Esophagus (tissue), 2 donors: ENCODE measurements at regions not wholly inside any gene's neighbourhood (a gene's known extent, or its start where the extent isn't known, plus 50 kb on each side); places are given as distances from the start of the nearest gene placed in this dataset.
"Not testable (repeated sequence)": the region's sequence is repeated elsewhere in the genome, so short reads cannot be mapped to it uniquely, and the experiment has no call there.

Source experiments
- H3K27ac ChIP-seq, 2 donors: one replicate each; pipeline ENCODE4 v1.5.1; 2013; ENCODE audit warnings: low read depth in 2 of 2, mild to moderate bottlenecking in 2 of 2, inconsistent platforms in 1 of 2, low read length in 1 of 2, moderate library complexity in 1 of 2
- H3K27me3 ChIP-seq, 2 donors: one replicate each; pipeline ENCODE4 v1.6.1; 2013; ENCODE audit warnings: low read length in 2 of 2, control low read depth in 1 of 2, mild to moderate bottlenecking in 1 of 2; ENCODE audit not compliant: insufficient read depth in 2 of 2, control insufficient read depth in 1 of 2
- H3K36me3 ChIP-seq, 2 donors: one replicate each; pipeline ENCODE4 v1.6.1; 2013; ENCODE audit warnings: low read length in 1 of 2; ENCODE audit not compliant: control insufficient read depth in 2 of 2, insufficient read depth in 2 of 2
- H3K4me1 ChIP-seq, 2 donors: one replicate each; pipeline ENCODE4 v1.6.1; 2013; ENCODE audit warnings: low read length in 1 of 2; ENCODE audit not compliant: control insufficient read depth in 2 of 2, insufficient read depth in 2 of 2
- H3K4me3 ChIP-seq, 2 donors: one replicate each; pipeline ENCODE4 v1.5.1; 2013; ENCODE audit warnings: low read length in 2 of 2, mild to moderate bottlenecking in 2 of 2, low read depth in 1 of 2, moderate library complexity in 1 of 2
- H3K9me3 ChIP-seq, 2 donors: one replicate each; pipeline ENCODE4 v1.6.1; 2013; ENCODE audit warnings: mild to moderate bottlenecking in 2 of 2, low read depth in 1 of 2, low read length in 1 of 2, moderate library complexity in 1 of 2; ENCODE audit not compliant: control insufficient read depth in 2 of 2, insufficient read depth in 1 of 2
- WGBS, 2 donors: extraction: QIAGEN DNeasy Blood & Tissue Kit; methylation state at CpG; one replicate each; pipeline ENCODE4 v1.1.7; 2013; 5-methylcytosine and 5-hydroxymethylcytosine counted together
- donor health status: healthy with polysubstance abuse.
- donor health status: Bipolar disorder and iron deficiency.

- not testable (repeated sequence) for H3K36me3 ChIP-seq, H3K4me1 ChIP-seq, H3K9me3 ChIP-seq, H3K4me3 ChIP-seq, H3K27ac ChIP-seq, H3K27me3 ChIP-seq
- WGBS, 2 donors = 79 to 84% methylated on average over 15 to 16 of the region's 16 CpGs
Observed at GRCh38 chr2:89786642-89787041, 1095.2 kb downstream of the RPIA start.

GRCh38 chr2:89795530-89795929 is 1104.1 kb downstream of the RPIA start:
- H3K27ac ChIP-seq, H3K9me3 ChIP-seq, H3K27me3 ChIP-seq, H3K36me3 ChIP-seq, H3K4me3 ChIP-seq, H3K4me1 ChIP-seq: not testable (repeated sequence)
- WGBS, 2 donors = 85 to 88% methylated on average over 17 of the region's 17 CpGs

GRCh38 chr2:89797320-89798038 is 1106.0 kb downstream of the RPIA start:
- no peaks in the 10 kb centered on the region for H3K4me1 ChIP-seq
- H3K4me3 ChIP-seq = no peak overlapping the region
- H3K27ac ChIP-seq = no peak overlapping the region
- H3K9me3 ChIP-seq = no peaks in the 10 kb centered on the region
- WGBS, 2 donors = 75 to 78% methylated on average over 15 of the region's 15 CpGs
- no peaks in the 10 kb centered on the region for H3K27me3 ChIP-seq
- no peaks in the 10 kb centered on the region for H3K36me3 ChIP-seq

GRCh38 chr2:89801207-89801606 is 1109.7 kb downstream of the RPIA start:
- H3K9me3 ChIP-seq, H3K27me3 ChIP-seq, H3K4me3 ChIP-seq, H3K27ac ChIP-seq, H3K36me3 ChIP-seq, H3K4me1 ChIP-seq: not testable (repeated sequence)
- 76 to 79% methylated on average over 18 of the region's 18 CpGs for WGBS, 2 donors

- not testable (repeated sequence) for H3K27me3 ChIP-seq, H3K4me1 ChIP-seq, H3K9me3 ChIP-seq, H3K36me3 ChIP-seq, H3K27ac ChIP-seq, H3K4me3 ChIP-seq
- 76 to 83% methylated on average over 14 of the region's 14 CpGs for WGBS, 2 donors
Observed at GRCh38 chr2:89806363-89806762, 1114.9 kb downstream of the RPIA start.

GRCh38 chr2:89811295-89811694 is 1119.8 kb downstream of the RPIA start:
- no peak overlapping the region for H3K4me3 ChIP-seq
- no peaks in the 10 kb centered on the region for H3K4me1 ChIP-seq
- H3K27me3 ChIP-seq = no peaks in the 10 kb centered on the region
- H3K9me3 ChIP-seq = peaks cover 0 to 2% of the 10 kb centered on the region in 2 donors
- whole genome bisulfite sequencing, 2 donors = 73 to 76% methylated on average over 11 of the region's 11 CpGs
- H3K36me3 ChIP-seq = no peaks in the 10 kb centered on the region
- no peak overlapping the region for H3K27ac ChIP-seq

GRCh38 chr2:89811910-89812309 is 1120.4 kb downstream of the RPIA start:
- WGBS, 2 donors = 74 to 80% methylated on average over 14 of the region's 14 CpGs
- not testable (repeated sequence) for H3K4me1 ChIP-seq, H3K4me3 ChIP-seq, H3K36me3 ChIP-seq, H3K27ac ChIP-seq, H3K9me3 ChIP-seq, H3K27me3 ChIP-seq

GRCh38 chr2:89814359-89814758 is 1122.9 kb downstream of the RPIA start:
- WGBS, 2 donors = 86% methylated on average over 16 of the region's 16 CpGs
- not testable (repeated sequence) for H3K27me3 ChIP-seq, H3K27ac ChIP-seq, H3K4me3 ChIP-seq, H3K36me3 ChIP-seq, H3K4me1 ChIP-seq
- H3K9me3 ChIP-seq = peaks cover 0 to 11% of the 10 kb centered on the region in 2 donors

GRCh38 chr2:89818873-89819272 is 1127.4 kb downstream of the RPIA start:
- Histone ChIP-seq H3K4me3 (no peak overlapping the region), H3K27ac (no peak overlapping the region), H3K36me3 (no peaks in the 10 kb centered on the region), H3K9me3 (peaks cover 0 to 9% of the 10 kb centered on the region in 2 donors), H3K27me3 (no peaks in the 10 kb centered on the region), H3K4me1 (no peaks in the 10 kb centered on the region)
- 82% methylated on average over 12 of the region's 12 CpGs for WGBS, 2 donors

- Histone ChIP-seq H3K4me1 (no peaks in the 10 kb centered on the region), H3K27me3 (no peaks in the 10 kb centered on the region), H3K27ac (no peak overlapping the region), H3K9me3 (peaks cover 0 to 9% of the 10 kb centered on the region in 2 donors), H3K4me3 (no peak overlapping the region), H3K36me3 (no peaks in the 10 kb centered on the region)
- 86 to 88% methylated on average over 2 of the region's 2 CpGs for whole genome bisulfite sequencing, 2 donors
Observed at GRCh38 chr2:89819809-89820208, 1128.3 kb downstream of the RPIA start.
